ENCODE measurements at regions not wholly inside any gene's neighbourhood (a gene's known extent, or its start where the extent isn't known, plus 50 kb on each side); places are given as distances from the start of the nearest gene placed in this dataset.

GRCh38 chr4:126678618-126679017, 954.1 kb upstream of the INTU start:
- no peaks in the 10 kb centered on the region for H3K36me3 ChIP-seq (replicated peaks; ENCODE audit: low read depth, low read length)
- no peaks in the 10 kb centered on the region for H3K79me2 ChIP-seq (ENCODE audit: low read length)
- H3K4me3 ChIP-seq (ENCODE audit: low read length): no peak overlapping the region
- no peaks in the 10 kb centered on the region for H4K20me1 ChIP-seq (ENCODE audit: insufficient read depth, low read length)
- H3K4me2 ChIP-seq (ENCODE audit: low read length): 0 out of 2 replicates have a peak overlapping the region, but pooled peaks have one; percentile 44
- no peaks in the 10 kb centered on the region for H3K9me3 ChIP-seq (ENCODE audit: insufficient read depth, low read length)
- H3K4me1 ChIP-seq (ENCODE audit: low read length): peaks cover 17% of the 10 kb centered on the region
- TF ChIP-seq, protein P1, sequence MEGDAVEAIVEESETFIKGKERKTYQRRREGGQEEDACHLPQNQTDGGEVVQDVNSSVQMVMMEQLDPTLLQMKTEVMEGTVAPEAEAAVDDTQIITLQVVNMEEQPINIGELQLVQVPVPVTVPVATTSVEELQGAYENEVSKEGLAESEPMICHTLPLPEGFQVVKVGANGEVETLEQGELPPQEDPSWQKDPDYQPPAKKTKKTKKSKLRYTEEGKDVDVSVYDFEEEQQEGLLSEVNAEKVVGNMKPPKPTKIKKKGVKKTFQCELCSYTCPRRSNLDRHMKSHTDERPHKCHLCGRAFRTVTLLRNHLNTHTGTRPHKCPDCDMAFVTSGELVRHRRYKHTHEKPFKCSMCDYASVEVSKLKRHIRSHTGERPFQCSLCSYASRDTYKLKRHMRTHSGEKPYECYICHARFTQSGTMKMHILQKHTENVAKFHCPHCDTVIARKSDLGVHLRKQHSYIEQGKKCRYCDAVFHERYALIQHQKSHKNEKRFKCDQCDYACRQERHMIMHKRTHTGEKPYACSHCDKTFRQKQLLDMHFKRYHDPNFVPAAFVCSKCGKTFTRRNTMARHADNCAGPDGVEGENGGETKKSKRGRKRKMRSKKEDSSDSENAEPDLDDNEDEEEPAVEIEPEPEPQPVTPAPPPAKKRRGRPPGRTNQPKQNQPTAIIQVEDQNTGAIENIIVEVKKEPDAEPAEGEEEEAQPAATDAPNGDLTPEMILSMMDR (IDR thresholded peaks at IDR 0.05; ENCODE audit: low read depth, low read length): no peak
- no peak for TF ChIP-seq EZH2phosphoT487 (IDR thresholded peaks at IDR 0.05; ENCODE audit: low read depth)
- H3K9ac ChIP-seq (ENCODE audit: low read length): no peak overlapping the region
- H3K27ac ChIP-seq (ENCODE audit: low read length): no peak overlapping the region
- no peaks in the 10 kb centered on the region for H3K27me3 ChIP-seq (ENCODE audit: low read depth, low read length)
- no peak overlapping the region for H2AFZ ChIP-seq (ENCODE audit: low read depth, low read length)

- Histone ChIP-seq H3K4me2 (ENCODE audit: low read length) (no peak overlapping the region), H3K79me2 (ENCODE audit: low read length) (no peaks in the 10 kb centered on the region), H3K4me3 (ENCODE audit: low read length) (no peak overlapping the region), H4K20me1 (ENCODE audit: insufficient read depth, low read length) (no peaks in the 10 kb centered on the region), H3K36me3 (replicated peaks; ENCODE audit: low read depth, low read length) (no peaks in the 10 kb centered on the region), H3K27ac (ENCODE audit: low read length) (no peak overlapping the region), H3K4me1 (ENCODE audit: low read length) (peaks cover 17% of the 10 kb centered on the region), H3K27me3 (ENCODE audit: low read depth, low read length) (no peaks in the 10 kb centered on the region), H3K9ac (ENCODE audit: low read length) (no peak overlapping the region), H2AFZ (ENCODE audit: low read depth, low read length) (no peak overlapping the region), H3K9me3 (ENCODE audit: insufficient read depth, low read length) (no peaks in the 10 kb centered on the region)
- no peak for TF ChIP-seq EZH2phosphoT487 (IDR thresholded peaks at IDR 0.05; ENCODE audit: low read depth)
- TF ChIP-seq, protein P1 (IDR thresholded peaks at IDR 0.05; ENCODE audit: low read depth, low read length): no peak
These were observed 953.5 kb upstream of the INTU start for GRCh38 chr4:126679303-126679702.

DNA sequence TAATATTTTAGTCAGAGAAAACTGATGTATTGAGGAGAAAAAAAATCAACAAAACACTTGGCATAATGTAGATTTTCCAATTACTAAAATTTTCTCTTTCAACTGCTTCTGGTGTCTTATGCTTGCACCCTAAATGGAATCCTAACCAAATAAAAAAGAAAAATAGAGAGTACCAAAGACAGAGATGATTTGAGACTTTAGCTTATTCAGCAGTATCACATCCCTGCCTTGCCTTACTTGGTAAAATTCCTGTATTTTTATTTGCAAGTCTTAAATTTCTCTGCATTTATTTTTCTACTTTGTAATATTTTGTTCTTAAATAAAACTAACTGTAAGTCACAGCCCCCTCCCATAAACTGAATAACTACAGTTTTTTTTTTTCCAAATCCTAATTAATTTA, 950.5 kb upstream of the INTU start:
- no peak overlapping the region for H3K27ac ChIP-seq (ENCODE audit: low read length)
- H2AFZ ChIP-seq (ENCODE audit: low read depth, low read length): no peak overlapping the region
- no peak overlapping the region for H3K4me2 ChIP-seq (ENCODE audit: low read length)
- H3K27me3 ChIP-seq (ENCODE audit: low read depth, low read length): no peaks in the 10 kb centered on the region
- TF ChIP-seq, protein P1 (IDR thresholded peaks at IDR 0.05; ENCODE audit: low read depth, low read length): no peak
- no peak for TF ChIP-seq EZH2phosphoT487 (IDR thresholded peaks at IDR 0.05; ENCODE audit: low read depth)
- no peaks in the 10 kb centered on the region for H3K9me3 ChIP-seq (ENCODE audit: insufficient read depth, low read length)
- H3K4me1 ChIP-seq (ENCODE audit: low read length): peaks cover 17% of the 10 kb centered on the region
- H3K36me3 ChIP-seq (replicated peaks; ENCODE audit: low read depth, low read length): no peaks in the 10 kb centered on the region
- no peaks in the 10 kb centered on the region for H3K79me2 ChIP-seq (ENCODE audit: low read length)
- no peaks in the 10 kb centered on the region for H4K20me1 ChIP-seq (ENCODE audit: insufficient read depth, low read length)
- H3K9ac ChIP-seq (ENCODE audit: low read length): no peak overlapping the region
- H3K4me3 ChIP-seq (ENCODE audit: low read length): no peak overlapping the region

DNA sequence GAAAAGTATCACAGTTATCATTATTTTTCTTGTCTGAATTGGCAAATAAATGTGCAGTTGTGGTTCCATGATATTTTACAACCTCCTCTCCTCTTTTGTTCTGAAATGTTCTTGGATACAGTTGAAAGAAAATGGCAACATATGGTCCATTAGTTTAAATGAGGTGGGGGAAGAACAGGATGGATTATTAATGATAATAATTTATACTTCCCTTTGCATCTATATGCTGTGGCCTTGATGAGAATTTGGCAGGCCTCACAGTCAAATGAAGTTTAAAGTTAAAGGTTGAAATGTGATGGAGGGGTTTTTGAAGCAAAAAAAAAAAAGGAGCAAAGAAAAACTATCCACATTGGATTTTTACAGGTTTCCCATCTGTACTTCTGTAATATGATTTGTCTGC, 946.3 kb upstream of the INTU start:
- H3K9ac ChIP-seq (ENCODE audit: low read length): no peak overlapping the region
- H3K36me3 ChIP-seq (replicated peaks; ENCODE audit: low read depth, low read length): no peaks in the 10 kb centered on the region
- H3K9me3 ChIP-seq (ENCODE audit: insufficient read depth, low read length): no peaks in the 10 kb centered on the region
- no peak overlapping the region for H3K4me3 ChIP-seq (ENCODE audit: low read length)
- H3K27me3 ChIP-seq (ENCODE audit: low read depth, low read length): no peaks in the 10 kb centered on the region
- no peaks in the 10 kb centered on the region for H4K20me1 ChIP-seq (ENCODE audit: insufficient read depth, low read length)
- H3K79me2 ChIP-seq (ENCODE audit: low read length): no peaks in the 10 kb centered on the region
- TF ChIP-seq EZH2phosphoT487 (IDR thresholded peaks at IDR 0.05; ENCODE audit: low read depth): no peak
- TF ChIP-seq, protein P1 (IDR thresholded peaks at IDR 0.05; ENCODE audit: low read depth, low read length): no peak
- no peak overlapping the region for H3K27ac ChIP-seq (ENCODE audit: low read length)
- no peak overlapping the region for H2AFZ ChIP-seq (ENCODE audit: low read depth, low read length)
- no peaks in the 10 kb centered on the region for H3K4me1 ChIP-seq (ENCODE audit: low read length)
- no peak overlapping the region for H3K4me2 ChIP-seq (ENCODE audit: low read length)
